GM21423 (cell line): ENCODE measurements at regions not wholly inside any gene's neighbourhood (a gene's known extent, or its start where the extent isn't known, plus 50 kb on each side); places are given as distances from the start of the nearest gene placed in this dataset.

Experiments used
- ATAC-seq: cut with Tn5 transposase; IDR thresholded peaks from one replicate; pipeline ENCODE4 v1.9.1; 2021; ENCODE audit warnings: mild to moderate bottlenecking, moderate library complexity; ENCODE audit not compliant: unreplicated experiment

DNA sequence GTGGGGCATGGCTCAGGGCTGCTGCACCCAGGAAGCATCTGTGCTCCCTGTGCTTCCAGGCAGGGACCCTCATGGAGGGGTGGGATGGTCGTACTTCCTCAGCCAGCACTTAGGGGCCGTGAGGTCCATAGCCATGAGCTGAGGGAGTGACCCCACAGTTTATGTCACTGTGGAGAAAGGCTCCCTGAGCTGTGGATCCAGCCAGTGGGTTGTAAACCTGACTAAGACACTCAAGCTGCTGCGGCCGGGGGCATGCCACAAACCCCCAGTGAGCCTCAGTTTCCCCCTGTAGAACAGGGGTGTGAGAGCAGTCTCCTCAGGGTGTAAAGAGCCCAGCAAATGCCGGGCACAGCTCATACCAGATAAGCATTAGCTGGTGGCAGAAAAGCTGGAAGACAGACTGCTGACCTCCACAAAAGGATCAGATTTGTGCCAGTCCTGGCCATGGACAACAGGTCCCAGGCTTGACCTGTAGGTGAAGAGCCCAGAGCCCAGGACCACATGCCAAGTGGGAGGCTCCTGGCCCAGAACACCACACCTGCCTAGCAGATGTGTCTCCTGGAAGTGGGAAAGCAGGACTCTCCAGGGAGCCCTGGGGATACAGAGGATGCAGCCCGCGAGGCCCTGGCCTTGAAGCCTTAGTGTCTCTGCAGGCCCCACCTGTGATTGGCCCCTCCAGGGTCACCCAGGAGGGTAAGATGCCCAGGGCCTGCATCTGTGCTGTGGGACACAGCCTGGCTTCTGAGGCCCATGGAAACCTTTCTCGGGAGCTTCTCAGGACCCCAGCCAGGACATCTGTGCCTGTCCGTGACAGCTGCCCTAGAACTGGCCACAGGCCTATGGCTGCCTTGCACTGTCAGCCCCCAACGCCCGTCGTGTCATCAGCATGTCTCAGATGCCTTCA, 78.1 kb upstream of the RET start:
- no peak for ATAC-seq

DNA sequence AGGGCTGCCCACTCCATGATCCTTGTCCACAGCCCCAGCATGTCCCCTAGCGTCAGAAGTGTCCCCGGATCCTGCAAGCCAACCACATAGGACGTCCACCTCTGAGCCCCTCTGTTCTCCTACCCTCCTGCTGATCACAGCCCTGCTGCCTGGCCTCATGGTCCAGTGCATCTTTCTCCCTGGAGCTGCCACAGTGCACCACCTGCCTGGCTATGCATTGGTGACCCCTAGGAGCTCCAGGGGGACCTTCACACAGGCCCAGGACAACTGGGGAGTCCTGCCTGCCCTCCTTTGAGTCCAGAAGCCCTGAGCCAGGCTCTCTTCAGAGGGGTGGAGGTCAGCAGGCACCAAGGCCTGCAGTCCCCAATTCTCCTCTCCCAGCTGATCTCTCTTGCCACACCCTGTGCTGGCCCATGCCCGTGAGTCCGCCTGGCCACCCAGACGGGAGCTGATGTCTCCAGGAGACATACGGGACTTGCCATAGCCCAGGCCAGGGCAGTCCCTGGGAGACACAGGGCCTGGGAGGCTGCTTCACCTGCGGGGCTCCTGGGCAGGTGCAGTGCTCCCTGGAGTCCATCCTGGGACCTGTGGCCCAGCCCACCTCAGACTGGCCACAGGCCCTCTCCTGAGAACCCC, 77.4 kb upstream of the RET start:
- ATAC-seq = no peak

- no peak for ATAC-seq
These were observed 76.9 kb upstream of the RET start for GRCh38 chr10:43000021-43000411.

GRCh38 chr10:43000651-43001426, 76.0 kb upstream of the RET start:
- ATAC-seq = no peak

DNA sequence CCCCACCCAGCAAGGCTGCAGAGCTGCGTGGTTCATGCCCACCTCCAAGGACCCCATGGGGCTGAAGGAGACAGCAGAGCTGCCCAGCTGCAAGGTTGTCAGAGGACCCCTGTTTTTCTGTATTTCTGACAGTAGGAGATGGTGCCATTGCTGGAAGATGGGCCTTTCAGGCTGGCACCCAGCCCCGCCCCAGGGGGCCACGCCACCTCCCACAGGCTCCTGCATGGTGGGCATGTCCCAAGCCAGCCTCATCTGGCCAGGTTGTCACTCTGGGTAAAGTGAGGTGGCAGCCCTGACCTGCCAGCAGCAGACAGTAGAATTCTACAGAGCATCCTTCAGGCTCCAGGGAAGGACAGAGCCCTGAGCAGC, 75.5 kb upstream of the RET start:
- no peak for ATAC-seq

GRCh38 chr10:43002596-43002995, 74.3 kb upstream of the RET start:
- no peak for ATAC-seq

GRCh38 chr10:43006490-43006889, 70.4 kb upstream of the RET start:
- no peak for ATAC-seq

DNA sequence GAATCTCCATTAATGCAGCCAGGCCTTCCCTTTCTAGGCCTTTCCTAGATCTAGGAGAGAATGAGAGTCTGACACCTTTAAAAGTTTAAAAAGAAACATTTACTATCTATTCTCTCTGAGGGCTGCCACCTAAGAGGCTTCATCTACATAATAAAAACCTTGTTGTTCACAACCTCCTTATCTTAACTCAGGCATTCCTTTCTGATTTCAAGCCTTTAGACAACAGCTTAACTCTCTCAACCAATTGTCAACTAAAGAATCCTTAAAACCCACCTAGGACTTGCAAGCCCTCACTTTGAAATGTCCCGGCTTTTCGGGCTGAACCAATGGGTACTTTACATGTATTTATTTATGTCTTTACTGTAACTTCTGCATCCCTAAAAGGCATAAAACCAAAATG, 64.3 kb upstream of the RET start:
- ATAC-seq = no peak

- ATAC-seq = peak; percentile 68
These were observed 63.8 kb upstream of the RET start for GRCh38 chr10:43013065-43013464.

- ATAC-seq = no peak
These were observed 52.3 kb upstream of the RET start for GRCh38 chr10:43024524-43024923.

DNA sequence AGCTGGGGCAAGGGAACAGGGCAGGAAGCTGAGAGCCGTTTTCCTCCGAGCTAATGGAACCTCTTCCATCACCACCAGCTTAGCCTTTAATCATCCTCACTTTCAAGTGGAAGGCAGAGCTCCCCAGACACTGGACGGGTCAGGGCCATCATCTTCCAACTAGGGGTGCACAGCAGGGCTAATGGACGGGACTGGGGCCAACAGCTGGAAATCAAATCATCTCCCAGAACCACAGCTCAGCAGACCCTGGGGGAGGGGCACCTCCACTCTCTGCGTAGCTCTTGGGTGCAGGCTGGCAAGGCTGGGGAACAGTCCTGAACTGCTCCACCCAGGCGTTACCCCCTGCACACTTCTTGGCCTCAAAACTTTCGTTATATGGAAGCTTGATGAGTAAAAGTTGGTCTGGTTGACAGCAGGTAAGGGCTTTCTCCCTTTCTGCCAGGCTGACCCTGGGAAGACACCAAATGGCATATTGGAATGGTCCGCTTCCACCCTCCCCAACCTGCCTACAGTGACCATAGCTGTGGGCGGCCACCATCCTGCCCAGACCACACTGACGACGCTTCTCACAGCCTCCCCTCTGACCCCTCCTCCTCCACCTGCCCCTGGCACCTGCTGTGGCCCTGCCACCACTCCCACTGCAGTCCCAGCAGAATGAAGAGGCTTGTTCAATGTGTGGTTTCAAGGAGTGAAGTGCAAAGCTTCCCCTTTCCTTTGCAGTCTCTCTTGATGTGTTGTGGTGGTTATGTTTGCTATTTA, 51.7 kb upstream of the RET start:
- no peak for ATAC-seq

GRCh38 chr10:43026039-43026973, 50.6 kb upstream of the RET start:
- no peak for ATAC-seq
